Stimulated activated CD4-positive, alpha-beta T cell treated with anti-CD3 and anti-CD28 coated beads, Interleukin-15, amount 100 ng/mL, for 24 hours (primary cell): ENCODE measurements at regions not wholly inside any gene's neighbourhood (a gene's known extent, or its start where the extent isn't known, plus 50 kb on each side); places are given as distances from the start of the nearest gene placed in this dataset.
"Not testable (repeated sequence)": the region's sequence is repeated elsewhere in the genome, so short reads cannot be mapped to it uniquely, and the experiment has no call there.

Experiments
- DNase-seq: peaks from one replicate; pipeline ENCODE4 v3.0.0-alpha.2; 2020

DNA sequence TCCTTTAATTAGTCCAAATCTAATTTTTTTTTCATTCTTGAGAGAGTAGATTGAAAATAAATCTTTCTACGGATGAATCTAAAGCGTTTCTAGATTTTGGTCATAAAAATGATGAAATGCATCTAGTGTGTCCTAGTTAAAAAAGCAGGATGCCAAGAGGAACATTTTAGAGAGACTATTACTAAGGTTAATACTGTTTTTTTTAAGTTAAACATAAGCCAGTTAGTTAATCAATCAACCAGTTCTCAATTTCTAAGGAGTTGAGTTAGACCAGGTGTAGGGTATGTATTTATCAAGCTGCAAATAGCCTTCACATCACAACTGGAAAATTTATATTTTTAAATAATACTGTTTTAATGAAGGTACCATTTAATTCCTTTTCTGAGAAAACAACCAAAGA lies 679.5 kb upstream of the IGFBP7 start:
- no peak for DNase-seq

DNA sequence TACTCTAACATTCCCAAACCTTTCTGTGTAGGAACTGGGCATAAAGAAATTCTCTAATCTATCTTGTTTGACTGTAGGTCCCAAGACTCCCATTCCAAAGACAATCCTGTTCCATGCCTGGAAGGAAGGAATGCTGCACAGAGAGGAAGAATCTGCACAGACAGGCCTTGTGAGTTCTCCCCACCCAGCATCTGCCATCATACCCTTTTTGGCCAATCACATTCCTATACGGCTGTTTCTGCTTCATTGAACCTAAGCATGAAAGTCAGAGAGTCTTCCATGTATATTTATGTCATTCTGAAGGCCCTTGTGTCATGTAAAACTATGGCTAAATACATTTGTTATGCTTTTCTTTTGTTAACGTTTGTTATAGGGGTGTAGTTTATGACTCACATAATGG lies 667.7 kb upstream of the IGFBP7 start:
- no peak for DNase-seq

DNA sequence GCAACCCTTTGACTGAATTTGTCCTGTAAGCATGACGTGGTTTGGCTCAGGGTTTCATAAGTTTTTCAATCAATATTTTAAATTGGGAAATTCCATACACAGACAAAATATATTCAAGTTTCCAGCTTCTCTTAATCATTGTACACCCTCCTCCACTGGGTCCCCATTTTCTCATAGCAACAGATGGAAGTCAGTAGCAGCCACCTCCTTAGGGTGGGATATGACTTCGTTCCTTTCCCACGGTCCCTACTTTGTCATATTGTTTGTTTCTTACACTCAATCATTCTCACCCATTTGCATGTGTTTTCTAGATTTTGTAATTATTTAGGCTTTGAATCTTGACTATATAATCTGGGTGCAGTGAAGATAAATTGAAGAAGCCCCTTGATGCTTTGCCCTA lies 664.5 kb upstream of the IGFBP7 start:
- no peak for DNase-seq

DNA sequence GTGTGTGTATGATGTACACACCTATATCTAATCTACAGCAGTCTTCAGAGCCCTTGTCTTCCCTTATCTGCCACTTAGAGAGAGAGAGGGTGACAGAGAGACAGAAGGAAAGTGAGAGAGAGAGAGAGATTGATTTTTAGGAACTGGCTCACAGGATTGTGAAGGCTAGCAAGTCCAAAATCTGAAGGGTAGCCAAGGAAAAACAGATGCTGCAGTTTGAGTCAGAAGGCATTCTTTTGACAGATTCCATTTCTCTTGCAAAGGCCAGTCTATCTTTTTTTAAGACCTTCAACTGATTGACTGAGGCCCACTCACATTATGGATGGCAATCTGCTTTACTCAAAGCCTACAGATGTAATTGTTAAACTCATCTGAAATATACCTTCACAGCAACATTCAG lies 664.0 kb upstream of the IGFBP7 start:
- no peak for DNase-seq

DNA sequence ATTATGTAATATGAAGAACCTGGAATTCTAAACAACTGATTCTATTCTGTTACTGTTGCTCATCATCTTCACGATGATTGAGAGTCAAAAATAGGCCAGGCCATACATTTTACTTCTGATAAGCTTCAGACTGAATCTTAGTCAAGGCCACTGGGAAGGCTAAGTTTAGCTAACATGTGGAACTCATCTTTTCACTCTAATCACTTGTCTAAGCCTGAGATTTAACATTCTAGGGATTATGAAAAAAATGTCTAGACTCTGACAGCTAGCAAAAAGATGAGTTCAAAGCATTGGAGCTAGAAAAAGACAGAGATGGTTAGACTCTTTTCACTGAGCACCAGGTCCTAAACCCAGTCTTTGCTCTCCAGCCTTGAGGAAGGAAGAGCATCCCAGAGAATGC lies 656.2 kb upstream of the IGFBP7 start:
- no peak for DNase-seq

DNA sequence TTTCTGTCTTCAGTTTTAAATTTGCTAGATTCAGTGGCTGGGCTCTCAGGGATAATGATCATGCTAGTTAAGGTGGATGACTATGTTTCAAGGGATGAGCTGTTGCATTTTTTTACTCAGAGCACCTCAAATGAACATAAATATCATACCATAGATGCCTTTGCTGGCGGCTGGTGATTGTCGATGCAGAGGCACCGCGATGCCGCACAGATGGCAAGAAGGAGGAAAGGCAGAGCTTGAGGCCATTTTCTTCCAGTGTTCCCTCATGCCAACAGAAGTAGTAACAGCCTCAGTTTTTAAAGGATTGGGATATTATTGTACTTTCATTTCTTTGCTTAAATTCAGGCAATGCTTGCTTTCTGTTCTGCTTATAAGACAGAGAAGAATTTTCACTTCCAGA lies 654.7 kb upstream of the IGFBP7 start:
- DNase-seq, result no peak

DNA sequence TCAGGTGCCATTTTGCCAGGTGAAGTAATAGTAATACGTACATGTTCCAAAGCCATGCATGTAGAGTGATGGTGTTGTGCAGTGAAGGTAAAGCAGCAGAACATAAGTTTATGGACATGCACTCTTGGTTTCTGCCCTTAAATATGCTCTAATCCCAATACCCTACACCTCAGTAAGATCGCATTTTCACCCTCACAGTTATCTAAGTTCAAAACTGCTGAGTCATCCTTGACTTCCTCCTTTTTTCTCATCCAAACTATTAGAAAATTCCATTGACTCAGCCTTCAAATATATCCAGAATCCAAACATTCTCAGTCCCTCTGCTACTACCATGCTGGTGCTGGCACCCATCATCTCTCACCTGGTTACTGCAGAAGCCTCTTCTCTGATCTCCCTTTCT lies 652.9 kb upstream of the IGFBP7 start:
- DNase-seq, result no peak

DNA sequence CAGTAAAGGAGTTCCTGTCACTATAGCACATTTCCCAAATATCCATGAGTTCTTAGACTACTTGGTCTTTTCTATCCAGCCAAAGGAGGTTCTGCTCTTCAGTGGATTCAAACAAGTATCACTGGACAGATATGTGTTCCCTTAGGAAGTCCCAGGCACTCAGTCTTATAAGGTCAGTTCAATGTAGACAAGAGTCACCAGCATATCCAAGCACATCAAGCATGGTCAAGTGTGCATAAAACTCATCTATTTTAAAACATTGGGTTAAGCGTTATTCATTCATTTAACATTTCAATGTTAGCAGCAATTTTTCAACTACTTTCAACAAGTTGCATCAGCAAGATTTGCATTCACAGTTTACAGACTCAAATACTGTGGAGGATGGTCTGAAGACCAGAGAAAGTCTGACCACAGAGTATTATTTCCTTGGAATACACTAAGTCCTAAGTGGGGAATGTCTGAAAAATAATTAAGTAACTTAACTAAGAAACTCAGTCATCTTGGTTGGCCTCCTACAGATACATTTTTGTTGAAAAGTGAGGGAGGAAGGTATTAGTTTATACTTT lies 630.5 kb upstream of the IGFBP7 start:
- no peak for DNase-seq

DNA sequence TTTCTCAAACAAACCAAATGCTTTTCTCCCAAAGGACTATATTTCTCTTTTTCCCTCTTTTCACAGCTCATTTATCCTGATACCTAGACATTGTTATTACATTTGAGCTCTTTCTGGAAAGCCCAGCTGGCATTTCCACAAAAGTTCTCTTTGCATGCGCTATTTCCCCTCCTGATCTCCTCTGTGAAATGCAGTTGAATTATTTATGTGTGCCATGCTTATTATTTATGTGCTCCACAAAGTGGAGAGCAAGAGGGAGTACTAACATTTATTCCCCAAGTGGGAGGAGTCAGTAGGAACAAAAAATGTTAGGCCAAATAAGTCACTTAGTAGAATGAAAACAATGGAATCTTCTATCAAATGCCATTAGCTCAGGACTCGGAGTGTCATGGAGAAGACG lies 626.6 kb upstream of the IGFBP7 start:
- no peak for DNase-seq

DNA sequence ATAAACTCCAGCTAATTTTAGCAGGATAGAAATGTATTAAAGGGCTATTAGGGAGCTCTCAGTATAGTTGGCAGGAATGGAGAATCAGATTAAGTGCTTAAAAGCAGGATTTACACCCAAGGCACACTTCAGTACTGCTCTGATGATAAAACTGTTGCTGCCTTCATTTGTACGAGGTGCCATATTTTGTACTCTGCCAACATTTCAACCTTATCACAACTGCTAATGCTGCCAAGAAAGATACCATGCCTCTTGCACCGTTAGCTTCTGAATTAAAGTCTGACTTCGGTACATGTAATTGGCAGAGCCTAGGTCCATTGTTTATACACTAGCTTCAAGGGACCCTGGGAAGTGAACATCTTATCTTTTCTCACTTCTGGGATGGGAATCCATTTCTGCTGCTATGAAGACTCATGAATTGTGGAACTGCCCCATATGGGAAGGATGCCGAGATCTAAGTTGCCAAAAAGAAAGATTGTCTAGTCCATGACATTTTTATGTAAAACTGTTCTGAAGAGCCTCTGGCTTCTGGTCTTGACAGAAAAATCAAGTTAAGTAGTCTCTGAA lies 624.0 kb upstream of the IGFBP7 start:
- no peak for DNase-seq

DNA sequence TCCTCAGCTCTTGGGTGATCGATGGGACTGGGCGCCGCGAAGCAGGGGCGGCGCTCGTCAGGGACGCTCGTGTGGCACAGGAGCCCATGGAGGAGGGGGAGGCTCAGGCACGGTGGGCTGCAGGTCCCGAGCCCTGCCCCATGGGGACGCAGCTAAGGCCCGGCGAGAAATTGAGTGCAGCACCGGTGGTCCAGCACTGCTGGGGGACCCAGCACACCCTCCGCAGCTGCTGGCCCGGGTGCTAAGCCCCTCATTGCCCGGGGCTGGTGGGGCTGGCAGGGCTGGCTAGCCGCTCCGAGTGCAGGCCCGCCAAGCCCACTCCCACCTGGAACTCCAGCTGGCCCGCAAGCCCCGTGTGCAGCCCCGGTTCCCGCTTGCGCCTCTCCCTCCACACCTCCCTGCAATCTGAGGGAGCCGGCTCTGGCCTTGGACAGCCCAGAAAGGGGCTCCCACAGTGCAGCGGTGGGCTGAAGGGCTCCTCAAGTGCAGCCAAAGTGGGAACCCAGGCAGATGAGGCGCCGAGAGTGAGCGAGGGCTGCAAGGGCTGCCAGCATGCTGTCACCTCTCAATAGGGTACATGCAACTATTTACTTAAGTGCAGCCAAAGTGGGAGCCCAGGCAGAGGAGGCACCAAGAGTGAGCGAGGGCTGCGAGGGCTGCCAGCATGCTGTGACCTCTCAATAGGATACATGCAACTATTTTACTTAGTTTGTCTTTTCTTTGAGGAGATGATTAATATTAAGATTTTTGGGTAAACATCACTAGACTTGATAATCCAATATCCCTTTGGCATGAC lies 619.8 kb upstream of the IGFBP7 start:
- DNase-seq, result not testable (repeated sequence)

DNA sequence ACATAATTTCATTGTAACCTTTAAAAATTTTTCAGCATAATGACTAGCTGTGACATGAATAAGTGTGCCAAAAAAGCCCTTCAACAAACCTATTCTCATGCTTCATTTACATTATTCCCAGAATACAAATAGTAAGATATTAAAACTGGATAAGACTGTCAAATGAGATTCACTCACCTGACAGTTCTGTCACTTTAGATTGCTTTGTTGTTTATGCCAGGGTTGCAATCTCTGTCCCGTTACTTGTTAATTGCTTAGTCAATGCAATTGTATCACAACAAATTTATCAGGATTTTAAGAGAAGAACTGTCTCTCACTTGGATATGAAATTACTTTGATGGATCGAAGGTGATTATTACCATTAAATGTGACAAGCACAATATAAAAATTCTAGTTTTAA lies 616.0 kb upstream of the IGFBP7 start:
- no peak for DNase-seq

DNA sequence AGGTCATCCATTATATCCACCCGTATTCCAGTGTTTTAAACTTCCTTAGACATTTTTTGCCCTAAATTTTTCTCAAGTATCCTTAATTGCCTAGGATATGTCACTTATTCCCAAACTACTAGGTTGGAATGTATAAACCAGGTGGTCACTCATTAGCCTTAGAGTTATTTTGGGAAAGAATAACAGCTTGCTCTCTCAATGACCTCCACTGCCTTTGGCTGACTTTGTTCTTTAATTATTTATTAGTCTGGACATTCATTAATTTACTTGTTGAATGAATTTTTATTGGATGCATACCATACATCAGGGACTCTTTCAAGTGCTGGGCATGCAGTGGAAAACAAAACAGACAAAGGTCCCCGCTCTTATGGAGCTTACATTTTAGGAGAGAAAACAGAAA lies 609.3 kb upstream of the IGFBP7 start:
- DNase-seq, result no peak

DNA sequence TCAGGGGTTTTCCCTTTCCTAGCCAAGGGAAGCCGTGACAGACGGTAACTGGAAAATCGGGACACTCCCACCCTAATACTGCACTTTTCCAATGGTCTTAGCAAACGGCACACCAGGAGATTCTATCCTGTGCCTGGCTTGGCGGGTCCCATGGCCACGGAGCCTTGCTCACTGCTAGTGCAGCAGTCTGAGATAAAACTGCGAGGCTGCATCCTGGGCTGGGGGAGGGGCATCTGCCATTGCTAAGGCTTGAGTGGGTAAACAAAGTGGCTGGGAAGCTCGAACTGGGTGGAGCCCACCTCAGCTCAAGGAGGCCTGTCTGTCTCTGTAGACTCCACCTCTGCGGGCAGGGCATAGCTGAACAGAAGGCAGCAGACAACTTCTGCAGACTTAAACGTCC lies 604.1 kb upstream of the IGFBP7 start:
- not testable (repeated sequence) for DNase-seq

DNA sequence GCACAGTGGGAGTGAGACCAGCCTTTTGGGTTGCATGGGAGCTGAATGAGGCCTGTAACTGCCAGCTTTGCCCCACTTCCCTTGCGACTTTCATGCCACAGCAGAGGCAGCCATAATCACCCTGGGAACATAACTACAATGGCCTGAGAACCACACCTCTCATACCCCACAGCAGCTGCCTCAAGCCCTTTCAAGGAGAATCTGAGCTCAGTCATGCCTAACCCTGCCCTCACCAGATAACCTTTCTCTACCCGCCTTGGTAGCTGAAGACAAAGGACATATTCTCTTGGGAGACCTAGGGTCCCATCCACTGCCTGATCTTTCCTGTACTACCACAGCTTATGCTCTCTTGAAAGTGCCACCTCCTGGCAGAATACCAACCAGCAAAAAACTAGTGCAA lies 599.9 kb upstream of the IGFBP7 start:
- no peak for DNase-seq

DNA sequence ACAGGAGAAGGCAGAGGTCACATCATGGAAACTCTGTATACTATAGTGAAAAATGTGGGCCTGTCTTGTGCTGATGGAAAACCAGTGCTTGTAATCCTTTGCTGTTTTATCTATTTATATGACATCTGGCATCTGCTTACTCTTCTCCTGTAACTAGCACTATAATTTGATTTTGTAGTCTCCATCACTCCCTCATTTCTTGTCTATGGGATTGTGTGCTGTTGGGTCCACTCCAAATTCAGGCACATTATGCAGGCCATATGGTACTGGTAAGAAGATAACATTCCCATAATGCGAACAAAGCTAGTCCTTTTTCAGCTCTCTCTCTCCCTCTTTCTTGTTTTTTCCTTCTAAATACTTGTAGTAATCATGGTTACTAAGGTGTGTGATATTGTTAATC lies 581.2 kb upstream of the IGFBP7 start:
- DNase-seq, result no peak

DNA sequence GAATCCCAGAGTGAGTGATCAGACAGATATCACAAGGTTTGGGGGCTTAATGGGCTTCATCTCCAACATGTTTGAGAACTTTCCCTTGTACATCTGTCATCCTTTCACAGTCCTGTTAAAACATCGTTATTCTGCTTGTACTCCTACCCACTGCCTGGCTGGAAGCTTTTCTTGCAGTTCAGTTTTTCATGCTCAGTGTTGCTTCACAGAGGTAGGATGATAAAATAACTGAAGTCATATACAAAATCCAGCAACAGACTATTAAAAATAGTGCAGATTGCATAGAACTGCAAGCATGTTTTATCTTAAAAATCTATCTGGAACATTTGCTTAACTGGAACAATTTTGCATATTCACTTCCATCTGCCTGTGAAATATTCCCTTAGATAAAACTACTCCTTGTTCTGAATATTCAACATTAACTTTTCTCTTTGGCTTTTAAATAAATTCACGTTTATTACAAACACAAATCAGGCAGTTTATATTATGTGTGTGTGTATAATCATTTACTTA lies 579.6 kb upstream of the IGFBP7 start:
- no peak for DNase-seq

DNA sequence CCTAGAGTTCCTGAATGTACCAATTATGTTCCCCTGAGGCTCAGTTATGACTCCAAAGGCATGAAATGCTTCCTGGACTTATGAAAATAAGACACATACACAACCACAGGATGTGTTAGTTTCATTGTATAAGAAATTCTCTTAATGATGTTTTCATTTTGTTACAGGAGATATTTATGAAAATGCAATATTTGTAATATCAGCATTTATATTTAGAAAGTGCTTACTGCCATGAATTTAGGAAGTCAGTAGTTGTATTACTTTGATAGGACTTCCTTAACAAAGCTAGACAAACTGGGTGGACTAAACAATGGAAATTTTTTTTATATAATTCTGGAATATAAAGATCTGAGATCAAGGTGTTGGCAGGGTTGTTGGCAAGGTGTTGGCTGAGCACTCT lies 572.1 kb upstream of the IGFBP7 start:
- DNase-seq, result no peak

DNA sequence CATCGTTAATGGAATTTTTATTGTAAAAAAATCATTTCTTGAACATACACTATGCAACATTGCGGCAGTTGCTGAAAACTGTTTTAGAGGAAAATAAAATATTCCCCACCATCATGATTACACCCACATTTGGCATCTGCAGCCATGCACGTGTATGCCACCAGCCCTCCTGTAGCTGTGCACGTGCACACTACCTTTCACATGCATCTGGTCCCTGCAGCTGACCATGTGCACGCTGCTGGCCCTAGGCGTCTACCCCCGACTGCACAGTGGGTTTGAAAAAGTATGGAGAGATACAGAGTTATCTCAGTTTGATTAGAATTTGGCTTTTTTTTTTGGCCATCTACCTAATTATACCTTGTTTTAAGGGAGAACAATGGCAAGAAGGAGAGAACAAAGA lies 569.8 kb upstream of the IGFBP7 start:
- no peak for DNase-seq

DNA sequence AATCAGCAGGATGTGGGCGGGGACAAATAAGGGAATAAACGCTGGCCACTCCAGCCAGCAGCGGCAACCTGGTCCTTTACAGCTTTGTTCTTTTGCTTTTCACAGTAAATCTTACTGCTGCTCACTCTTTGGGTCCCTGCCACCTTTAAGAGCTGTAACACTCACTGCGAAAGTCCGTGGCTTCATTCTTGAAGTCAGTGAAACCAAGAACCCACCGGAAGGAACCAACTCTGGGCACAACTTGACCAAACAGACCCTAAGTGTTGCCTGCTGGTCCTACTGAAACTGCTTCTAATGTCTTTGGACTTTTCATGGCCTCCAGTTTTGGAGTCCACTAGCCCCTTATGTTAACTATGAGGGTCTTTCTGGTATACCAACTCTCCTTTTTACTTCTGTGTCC lies 566.2 kb upstream of the IGFBP7 start:
- no peak for DNase-seq

DNA sequence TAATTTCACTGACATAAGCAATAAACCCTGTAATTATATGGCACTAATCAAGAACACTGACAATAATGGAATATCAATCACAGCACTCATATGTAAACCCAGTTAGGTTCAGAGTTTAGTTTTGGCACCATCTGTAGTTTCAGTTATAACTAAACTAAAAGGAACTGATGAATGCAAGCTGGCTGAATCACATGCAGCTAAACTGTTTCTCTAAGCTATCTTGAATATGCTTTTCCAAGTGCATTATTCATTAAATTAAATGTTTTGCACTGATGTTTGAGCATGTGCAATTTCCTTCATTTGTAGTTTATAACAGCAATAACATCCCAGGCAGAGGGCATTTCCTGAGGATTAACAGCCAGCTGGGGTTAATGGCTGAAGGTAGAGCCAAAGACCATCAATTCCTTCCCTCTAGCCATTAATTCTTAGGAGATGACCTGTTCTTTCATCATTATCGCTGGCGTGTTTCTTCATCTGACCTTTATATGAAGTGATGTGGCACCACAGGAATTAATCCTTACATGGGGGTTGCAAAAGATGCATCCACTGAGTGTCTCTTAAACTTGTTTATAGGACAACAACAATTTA lies 562.8 kb upstream of the IGFBP7 start:
- DNase-seq, result no peak

DNA sequence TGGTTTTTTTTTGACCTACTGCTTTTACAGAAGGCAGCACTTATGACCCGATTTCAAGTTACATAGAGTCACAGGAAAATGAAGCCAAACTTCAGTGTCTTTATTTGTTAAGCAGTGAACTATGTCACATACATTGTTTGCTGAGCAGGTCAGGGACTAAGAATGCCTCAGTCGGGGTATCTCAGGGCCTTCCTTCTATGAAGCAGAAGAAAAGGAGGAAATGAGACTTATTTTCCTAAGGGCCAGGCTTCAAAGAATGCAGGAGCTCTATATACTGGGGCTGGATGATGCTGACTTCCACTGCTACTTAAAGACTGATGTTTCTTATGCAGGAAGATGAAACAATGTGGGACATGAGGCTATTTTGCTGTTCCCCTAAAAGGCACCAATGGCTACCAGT lies 558.4 kb upstream of the IGFBP7 start:
- DNase-seq, result no peak

DNA sequence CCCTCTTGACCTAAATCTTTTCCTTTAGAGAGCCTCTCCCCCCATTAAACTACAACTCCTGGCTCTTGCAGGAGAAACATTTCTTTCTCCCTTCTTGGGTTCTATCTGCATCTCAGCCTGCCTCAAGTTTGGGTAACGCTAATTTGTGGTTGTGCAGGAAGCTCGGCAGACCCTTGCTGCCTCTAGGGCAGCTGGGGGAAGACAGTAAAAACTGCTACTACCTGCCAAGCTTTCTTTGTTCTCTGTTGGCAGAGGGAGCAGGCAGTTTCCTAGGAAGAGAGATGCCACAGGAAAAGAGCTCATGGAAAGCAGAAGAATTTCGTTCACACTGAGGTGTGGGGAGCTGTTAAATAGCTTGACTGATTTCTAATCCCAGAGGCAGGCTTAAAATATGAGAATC lies 555.6 kb upstream of the IGFBP7 start:
- no peak for DNase-seq

DNA sequence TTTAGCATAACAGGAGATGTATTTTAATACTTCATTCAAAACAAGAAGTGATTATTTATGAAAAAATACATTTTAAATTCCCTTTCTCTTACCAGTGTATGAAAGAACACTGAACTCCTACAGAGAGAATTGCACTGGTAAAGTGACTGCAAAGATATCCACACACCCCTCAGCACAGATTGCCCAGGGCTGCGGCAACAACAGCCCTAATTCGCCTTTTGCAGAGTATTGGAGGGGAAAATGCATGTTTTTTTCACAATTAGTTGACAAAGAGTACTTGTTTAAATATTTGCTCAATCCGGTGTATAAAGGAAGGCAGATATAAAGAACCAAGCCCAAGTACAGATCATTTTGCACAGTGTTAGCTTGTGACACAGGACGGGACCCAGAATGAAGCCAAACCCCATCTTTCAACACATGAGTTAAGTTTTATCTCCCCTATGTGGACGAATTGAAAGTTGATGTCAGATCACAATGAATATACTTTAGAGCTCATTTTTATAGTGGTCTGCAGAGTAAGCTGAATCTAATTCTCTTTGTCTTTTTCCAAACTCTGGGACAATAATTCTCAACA lies 551.4 kb upstream of the IGFBP7 start:
- DNase-seq, result no peak
